ENCODE measurements at regions not wholly inside any gene's neighbourhood (a gene's known extent, or its start where the extent isn't known, plus 50 kb on each side); places are given as distances from the start of the nearest gene placed in this dataset.

- TF ChIP-seq CTCF (IDR thresholded peaks at IDR 0.05; ENCODE audit: poor library complexity) (no peak), EZH2phosphoT487 (IDR thresholded peaks at IDR 0.05; ENCODE audit: low read depth, severe bottlenecking, unreplicated experiment) (no peak)
Measured at GRCh38 chr2:236738896-236739295, 169.3 kb downstream of the ACKR3 start.
